ENCODE measurements at regions not wholly inside any gene's neighbourhood (a gene's known extent, or its start where the extent isn't known, plus 50 kb on each side); places are given as distances from the start of the nearest gene placed in this dataset.

- H4K20me1 ChIP-seq (ENCODE audit: insufficient read depth, low read length): no peaks in the 10 kb centered on the region
- DNase-seq: no peak
- H3K27me3 ChIP-seq (replicated peaks; ENCODE audit: insufficient read depth, low read length): no peaks in the 10 kb centered on the region
- no peak overlapping the region for H2AFZ ChIP-seq (ENCODE audit: low read length)
- H3K4me1 ChIP-seq (ENCODE audit: low read length): no peaks in the 10 kb centered on the region
- H3K79me2 ChIP-seq (ENCODE audit: low read length): no peaks in the 10 kb centered on the region
- no peaks in the 10 kb centered on the region for H3F3A ChIP-seq (ENCODE audit: insufficient read depth, low read length)
- no peak overlapping the region for H3K4me2 ChIP-seq (ENCODE audit: low read depth, low read length)
- no peak overlapping the region for H3K9ac ChIP-seq (ENCODE audit: low read length)
- no peaks in the 10 kb centered on the region for H3K9me2 ChIP-seq (replicated peaks; ENCODE audit: insufficient read depth, low read length)
- no peaks in the 10 kb centered on the region for H3K9me3 ChIP-seq (replicated peaks; ENCODE audit: insufficient read depth, low read length)
- TF ChIP-seq CTCF (IDR thresholded peaks at IDR 0.05; ENCODE audit: low read length) (no peak), EZH2 (optimal IDR thresholded peaks at IDR 0.05; ENCODE audit: low read depth, low read length) (no peak), EZH2phosphoT487 (IDR thresholded peaks at IDR 0.05; ENCODE audit: low read length) (no peak)
- no peak overlapping the region for H3K27ac ChIP-seq (ENCODE audit: low read length)
- H3K36me3 ChIP-seq (replicated peaks; ENCODE audit: insufficient read depth, low read length): no peaks in the 10 kb centered on the region
- no peak overlapping the region for H3K4me3 ChIP-seq (ENCODE audit: low read length)
These were observed 60.0 kb upstream of the SLC35B4 start for GRCh38 chr7:134376693-134377092.

- no peak overlapping the region for H3K9ac ChIP-seq (ENCODE audit: low read length)
- no peak overlapping the region for H3K4me3 ChIP-seq (ENCODE audit: low read length)
- H3K36me3 ChIP-seq (replicated peaks; ENCODE audit: insufficient read depth, low read length): no peaks in the 10 kb centered on the region
- H3K9me3 ChIP-seq (replicated peaks; ENCODE audit: insufficient read depth, low read length): no peaks in the 10 kb centered on the region
- DNase-seq: no peak
- no peaks in the 10 kb centered on the region for H3K9me2 ChIP-seq (replicated peaks; ENCODE audit: insufficient read depth, low read length)
- no peak overlapping the region for H3K4me2 ChIP-seq (ENCODE audit: low read depth, low read length)
- no peaks in the 10 kb centered on the region for H3K4me1 ChIP-seq (ENCODE audit: low read length)
- H4K20me1 ChIP-seq (ENCODE audit: insufficient read depth, low read length): no peaks in the 10 kb centered on the region
- no peaks in the 10 kb centered on the region for H3F3A ChIP-seq (ENCODE audit: insufficient read depth, low read length)
- H2AFZ ChIP-seq (ENCODE audit: low read length): no peak overlapping the region
- H3K27me3 ChIP-seq (replicated peaks; ENCODE audit: insufficient read depth, low read length): no peaks in the 10 kb centered on the region
- TF ChIP-seq EZH2 (optimal IDR thresholded peaks at IDR 0.05; ENCODE audit: low read depth, low read length): no peak
- TF ChIP-seq CTCF (IDR thresholded peaks at IDR 0.05; ENCODE audit: low read length): no peak
- TF ChIP-seq EZH2phosphoT487 (IDR thresholded peaks at IDR 0.05; ENCODE audit: low read length): no peak
- no peak overlapping the region for H3K27ac ChIP-seq (ENCODE audit: low read length)
- no peaks in the 10 kb centered on the region for H3K79me2 ChIP-seq (ENCODE audit: low read length)
These were observed 58.5 kb upstream of the SLC35B4 start for GRCh38 chr7:134375206-134375605.

- TF ChIP-seq EZH2 (optimal IDR thresholded peaks at IDR 0.05; ENCODE audit: low read depth, low read length) (no peak), EZH2phosphoT487 (IDR thresholded peaks at IDR 0.05; ENCODE audit: low read length) (no peak), CTCF (IDR thresholded peaks at IDR 0.05; ENCODE audit: low read length) (no peak)
- H3K9me3 ChIP-seq (replicated peaks; ENCODE audit: insufficient read depth, low read length): no peaks in the 10 kb centered on the region
- no peaks in the 10 kb centered on the region for H3K4me1 ChIP-seq (ENCODE audit: low read length)
- H3K4me3 ChIP-seq (ENCODE audit: low read length): no peak overlapping the region
- H3K27ac ChIP-seq (ENCODE audit: low read length): no peak overlapping the region
- H2AFZ ChIP-seq (ENCODE audit: low read length): no peak overlapping the region
- DNase-seq: no peak
- no peak overlapping the region for H3K9ac ChIP-seq (ENCODE audit: low read length)
- H3K79me2 ChIP-seq (ENCODE audit: low read length): no peaks in the 10 kb centered on the region
- no peaks in the 10 kb centered on the region for H3F3A ChIP-seq (ENCODE audit: insufficient read depth, low read length)
- H3K4me2 ChIP-seq (ENCODE audit: low read depth, low read length): no peak overlapping the region
- no peaks in the 10 kb centered on the region for H3K36me3 ChIP-seq (replicated peaks; ENCODE audit: insufficient read depth, low read length)
- no peaks in the 10 kb centered on the region for H3K27me3 ChIP-seq (replicated peaks; ENCODE audit: insufficient read depth, low read length)
- H4K20me1 ChIP-seq (ENCODE audit: insufficient read depth, low read length): no peaks in the 10 kb centered on the region
- no peaks in the 10 kb centered on the region for H3K9me2 ChIP-seq (replicated peaks; ENCODE audit: insufficient read depth, low read length)
These were observed 58.1 kb upstream of the SLC35B4 start for GRCh38 chr7:134374791-134375190.
